HG03060 (cell line): ENCODE measurements at regions not wholly inside any gene's neighbourhood (a gene's known extent, or its start where the extent isn't known, plus 50 kb on each side); places are given as distances from the start of the nearest gene placed in this dataset.
"Not testable (repeated sequence)": the region's sequence is repeated elsewhere in the genome, so short reads cannot be mapped to it uniquely, and the experiment has no call there.

Experiments used
- ATAC-seq: cut with Tn5 transposase; IDR thresholded peaks from one replicate; pipeline ENCODE4 v1.9.1; 2021; ENCODE audit warnings: low read depth, moderate number of reproducible peaks; ENCODE audit not compliant: unreplicated experiment

GRCh38 chr6:68167604-68168003, 467.5 kb upstream of the ADGRB3 start:
- no peak for ATAC-seq

DNA sequence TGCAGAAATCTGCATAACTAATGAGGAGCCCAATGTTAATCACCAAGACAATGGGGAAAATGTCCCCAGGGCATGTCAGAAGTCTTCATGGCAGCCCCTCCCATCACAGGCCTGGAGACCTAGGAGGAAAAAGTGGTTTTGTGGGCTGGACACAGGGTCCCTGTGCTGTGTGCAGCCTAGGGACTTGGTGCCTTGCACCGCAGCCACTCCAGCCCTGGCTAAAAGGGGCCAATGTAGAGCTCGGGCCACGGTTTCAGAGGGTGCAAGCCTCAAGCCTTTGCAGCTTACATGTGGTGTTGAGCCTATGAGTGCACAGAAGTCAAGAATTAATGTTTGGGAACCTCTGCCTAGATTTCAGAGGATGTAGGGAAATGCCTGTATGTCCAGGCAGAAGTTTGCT, 474.3 kb upstream of the ADGRB3 start:
- not testable (repeated sequence) for ATAC-seq

DNA sequence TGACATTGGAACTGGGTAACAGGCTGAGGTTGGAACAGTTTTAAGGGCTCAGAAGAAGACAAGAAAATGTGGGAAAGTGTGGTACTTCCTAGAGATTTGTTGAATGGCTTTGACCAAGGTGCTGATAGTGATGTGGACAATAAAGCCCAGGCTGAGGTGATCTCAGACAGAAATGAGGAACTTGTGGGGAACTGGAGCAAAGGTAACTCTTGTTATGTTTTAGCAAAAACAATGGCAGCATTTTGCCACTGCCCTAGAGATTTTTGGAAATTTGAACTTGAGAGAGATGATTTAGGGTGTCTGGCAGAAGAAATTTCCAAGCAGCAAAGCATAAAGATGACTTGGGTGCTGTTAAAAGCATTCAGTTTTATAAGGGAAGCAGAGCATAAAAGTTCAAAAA, 474.7 kb upstream of the ADGRB3 start:
- no peak for ATAC-seq

- ATAC-seq, result no peak
Measured at GRCh38 chr6:68159433-68159832, 475.6 kb upstream of the ADGRB3 start.

- peak; percentile 93 for ATAC-seq
Measured at GRCh38 chr6:68158256-68158655, 476.8 kb upstream of the ADGRB3 start.

GRCh38 chr6:68144667-68145066, 490.4 kb upstream of the ADGRB3 start:
- ATAC-seq, result no peak

GRCh38 chr6:68141190-68141589, 493.9 kb upstream of the ADGRB3 start:
- no peak for ATAC-seq

- ATAC-seq, result no peak
Measured at GRCh38 chr6:68139130-68139529, 496.0 kb upstream of the ADGRB3 start.

DNA sequence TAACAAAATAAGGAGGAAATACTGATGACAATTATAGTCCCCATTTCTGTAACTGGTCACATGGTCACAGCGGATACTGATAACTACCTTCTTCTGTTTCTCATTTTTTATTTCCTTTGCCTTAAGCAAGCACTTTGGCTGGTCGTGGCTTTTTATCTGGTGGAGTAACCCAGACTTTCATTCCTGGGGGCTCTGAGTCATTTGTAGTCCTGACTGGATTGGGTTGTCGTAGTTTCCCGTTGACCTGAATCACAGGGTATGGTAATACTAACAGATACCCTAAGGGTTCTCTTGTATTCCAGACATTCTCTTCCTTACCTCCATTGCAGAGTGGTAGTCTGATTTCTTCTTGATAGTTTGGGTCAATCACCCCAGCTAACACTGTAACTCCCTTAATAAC, 500.3 kb upstream of the ADGRB3 start:
- ATAC-seq, result no peak

DNA sequence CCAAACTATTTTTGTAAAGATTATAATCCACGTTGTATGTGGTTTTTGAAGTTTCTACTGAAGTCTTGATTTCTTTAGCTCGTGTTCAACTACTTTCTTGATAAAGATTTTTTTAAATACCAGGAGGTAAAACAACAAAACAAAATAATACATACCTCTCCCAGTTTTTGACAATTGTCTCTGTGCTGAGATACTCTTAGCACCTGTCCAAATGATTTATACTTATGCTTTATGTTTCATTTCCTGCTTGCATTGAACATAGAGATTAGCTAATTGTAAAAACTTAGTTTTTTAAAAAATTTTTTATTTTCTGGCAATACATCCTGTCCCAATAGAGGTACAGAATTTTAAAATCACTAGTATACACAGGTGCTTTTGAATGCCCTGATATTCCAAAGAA, 506.9 kb upstream of the ADGRB3 start:
- ATAC-seq, result no peak

GRCh38 chr6:68127074-68127473, 508.0 kb upstream of the ADGRB3 start:
- ATAC-seq, result no peak

DNA sequence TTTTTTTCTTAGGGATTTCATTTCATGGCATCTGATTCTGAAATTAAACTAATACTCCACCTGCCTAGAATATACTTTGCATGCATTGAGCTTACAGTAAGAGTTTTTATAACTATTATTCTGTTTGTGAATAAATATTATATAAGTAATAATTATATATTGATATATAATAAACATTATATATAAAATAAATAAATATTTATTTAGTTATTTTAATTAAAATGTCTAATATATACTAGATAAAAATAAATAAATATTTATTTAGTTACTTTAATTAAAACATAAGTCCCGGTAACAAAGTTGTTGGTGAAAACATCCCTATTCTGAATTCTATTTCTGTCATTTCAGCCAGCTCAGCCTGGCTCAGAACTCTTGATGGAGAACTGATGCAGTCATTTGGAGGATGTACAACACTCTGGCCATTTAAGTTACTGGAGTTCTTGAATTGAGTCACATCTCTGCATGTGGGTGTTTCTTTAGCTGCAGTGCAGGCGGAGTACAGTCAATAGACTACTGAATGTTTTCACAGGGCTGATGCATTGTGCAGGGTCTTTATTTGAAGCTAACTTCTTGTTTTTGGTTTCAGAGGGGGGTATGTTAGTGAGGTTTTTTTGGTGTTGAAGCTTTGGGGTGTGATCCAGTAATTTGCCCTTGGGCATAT, 508.9 kb upstream of the ADGRB3 start:
- peak; percentile 99 for ATAC-seq

GRCh38 chr6:68122975-68123374, 512.1 kb upstream of the ADGRB3 start:
- not testable (repeated sequence) for ATAC-seq

DNA sequence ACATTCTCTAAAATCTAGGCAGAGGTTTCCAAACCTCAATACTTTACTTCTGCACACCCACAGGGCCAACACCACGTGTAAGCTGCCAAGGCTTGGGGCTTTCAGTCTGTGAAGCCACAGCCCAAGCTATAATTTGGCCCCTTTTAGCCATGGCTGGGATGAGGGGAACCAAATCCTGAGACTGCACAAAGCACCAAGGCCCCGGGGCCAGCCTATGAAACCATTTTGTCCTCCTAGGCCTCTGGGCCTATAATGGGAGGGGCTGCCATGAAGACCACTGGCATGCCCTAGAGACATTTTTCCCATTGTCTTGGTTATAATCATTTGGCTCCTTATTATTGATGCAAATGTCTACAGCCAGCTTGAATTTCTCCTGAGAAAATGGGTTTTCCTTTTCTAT, 513.0 kb upstream of the ADGRB3 start:
- no peak for ATAC-seq

- ATAC-seq, result not testable (repeated sequence)
Measured at GRCh38 chr6:68120954-68121353, 514.1 kb upstream of the ADGRB3 start.

DNA sequence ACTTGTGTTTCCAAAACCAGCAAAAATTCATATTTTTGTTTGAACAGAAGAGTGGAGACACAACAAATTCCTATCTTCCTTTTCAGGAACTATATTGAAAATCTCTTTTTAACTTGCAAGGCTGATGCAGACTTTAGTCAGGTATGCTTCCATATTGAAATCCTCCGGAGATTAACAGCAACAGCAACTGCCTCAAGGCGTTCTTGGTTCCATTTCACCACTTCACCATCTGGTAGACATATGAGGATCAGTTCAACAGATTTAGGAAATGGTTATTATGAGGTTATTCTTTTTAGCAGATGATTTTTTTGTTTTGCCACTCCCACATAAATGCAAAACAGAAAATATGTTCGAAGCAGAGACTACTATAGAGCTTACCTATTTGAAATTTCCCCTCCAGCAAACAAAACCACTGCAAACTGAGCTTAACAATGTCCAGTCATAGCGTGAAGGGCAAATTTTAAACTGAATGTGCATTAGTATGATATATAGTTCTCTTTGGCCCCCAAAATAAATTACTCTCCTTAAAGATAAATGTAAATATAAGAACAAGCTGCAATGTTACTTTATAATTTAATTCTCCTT, 520.5 kb upstream of the ADGRB3 start:
- no peak for ATAC-seq

DNA sequence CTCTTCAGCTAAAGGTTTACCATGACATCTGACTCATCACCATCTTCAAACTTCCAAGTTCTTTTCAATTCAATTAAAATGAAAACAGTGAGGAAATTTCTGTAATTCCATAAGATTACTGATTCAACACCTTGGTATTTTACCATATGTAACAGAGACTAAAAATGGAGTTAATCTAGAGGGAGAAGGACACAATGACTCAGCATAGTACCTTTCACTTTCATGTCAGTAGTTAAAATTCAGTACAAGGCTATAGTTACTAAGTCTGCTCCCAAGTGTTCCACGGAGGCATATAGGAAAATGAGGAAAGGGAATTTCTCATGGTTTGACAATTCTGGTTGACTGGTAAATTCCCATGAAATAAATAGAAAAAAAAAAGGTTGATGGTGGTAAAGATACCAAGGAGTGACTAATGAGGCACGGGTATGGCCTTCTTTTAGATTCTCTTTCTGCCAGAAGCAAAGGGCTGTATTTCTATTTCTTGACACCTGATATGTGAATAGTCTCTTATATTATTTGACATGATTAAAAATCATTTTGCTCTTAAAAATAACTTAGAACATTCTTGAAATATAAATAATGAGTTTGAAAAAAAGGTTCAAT, 526.7 kb upstream of the ADGRB3 start:
- peak; percentile 80 for ATAC-seq

- ATAC-seq, result peak; percentile 90
Measured at GRCh38 chr6:68094070-68094469, 541.0 kb upstream of the ADGRB3 start.

DNA sequence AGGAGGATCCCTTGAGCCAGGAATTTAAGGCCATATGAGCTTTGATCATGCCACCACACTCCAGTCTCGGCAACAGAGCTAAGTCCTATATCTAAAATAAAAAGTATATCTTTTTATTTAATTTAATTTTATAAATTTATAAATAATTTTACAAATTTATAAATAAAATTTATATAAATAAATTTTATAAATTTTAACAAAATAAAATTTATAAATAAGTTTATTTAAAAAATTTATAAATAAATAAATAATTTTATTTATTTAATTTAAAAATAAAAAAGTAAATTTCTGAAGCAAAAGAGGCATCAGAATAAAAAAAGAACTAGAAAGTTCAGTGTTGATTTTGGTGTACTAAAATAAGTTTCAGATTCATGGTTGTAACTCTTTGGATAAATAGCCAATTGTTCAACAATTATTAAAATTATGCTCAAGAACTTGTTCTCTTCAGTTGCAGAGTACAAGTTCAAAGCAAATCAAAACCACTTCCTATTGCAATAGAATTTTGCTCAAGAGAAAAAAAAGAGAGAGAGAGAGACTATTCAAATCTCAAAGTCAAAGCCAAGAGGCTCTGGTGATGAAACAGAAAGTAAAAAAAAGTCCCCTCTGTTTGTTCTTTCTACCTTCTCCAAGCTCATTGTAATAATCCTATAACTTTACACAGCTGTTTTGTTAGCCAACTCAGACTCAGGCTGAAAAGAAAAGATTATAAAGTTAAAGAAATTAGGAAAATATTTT, 547.5 kb upstream of the ADGRB3 start:
- peak; percentile 81 for ATAC-seq

DNA sequence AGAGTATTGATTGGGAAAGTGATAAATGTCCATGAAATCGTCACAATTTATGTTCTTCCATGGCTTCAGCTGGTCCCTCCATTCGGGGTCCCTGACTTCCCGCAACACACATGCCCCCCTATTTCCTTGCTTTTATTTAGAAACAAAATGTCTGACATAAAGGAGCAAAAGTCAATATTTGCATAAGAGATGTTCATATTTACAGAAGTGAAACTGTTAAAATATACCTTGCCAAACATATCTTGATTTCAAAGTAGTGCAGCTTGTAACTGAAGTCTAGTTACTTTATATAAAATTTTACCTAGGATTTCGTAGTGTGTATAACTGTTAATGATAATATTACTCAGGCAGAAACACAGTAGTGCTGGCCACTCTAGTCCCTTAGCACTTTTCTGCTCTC, 548.9 kb upstream of the ADGRB3 start:
- ATAC-seq, result no peak

GRCh38 chr6:68085599-68085998, 549.5 kb upstream of the ADGRB3 start:
- not testable (repeated sequence) for ATAC-seq
